Hepatocyte (in vitro differentiated cells): ENCODE measurements at regions not wholly inside any gene's neighbourhood (a gene's known extent, or its start where the extent isn't known, plus 50 kb on each side); places are given as distances from the start of the nearest gene placed in this dataset.

Source experiments
- DNase-seq: peaks from one replicate; pipeline ENCODE4 v3.0.0-alpha.2; 2016; ENCODE audit warnings: low spot score
- H2AFZ ChIP-seq: fragments of 200-600 bp; sonication (generic); 2 replicates; pipeline ENCODE4 v1.6.0; 2016; ENCODE audit warnings: antibody characterized with exemption, mild to moderate bottlenecking
- H3K27ac ChIP-seq: fragments of 200-600 bp; sonication (generic); 2 replicates; pipeline ENCODE4 v1.5.1; 2016; ENCODE audit warnings: mild to moderate bottlenecking
- H3K27me3 ChIP-seq: fragments of 200-600 bp; sonication (generic); 2 replicates; pipeline ENCODE4 v1.6.1; 2016
- H3K36me3 ChIP-seq: fragments of 200-600 bp; sonication (generic); replicated peaks from 2 replicates; pipeline ENCODE4 v1.5.1; 2016; ENCODE audit warnings: low read depth; ENCODE audit not compliant: insufficient read depth
- H3K4me1 ChIP-seq: fragments of 200-600 bp; sonication (generic); 2 replicates; pipeline ENCODE4 v1.5.1; 2016; ENCODE audit warnings: mild to moderate bottlenecking, moderate library complexity; ENCODE audit not compliant: insufficient read depth
- H3K4me2 ChIP-seq: fragments of 200-600 bp; sonication (generic); 2 replicates; pipeline ENCODE4 v1.6.0; 2016
- H3K4me3 ChIP-seq: fragments of 200-600 bp; sonication (generic); 2 replicates; pipeline ENCODE4 v1.5.1; 2016; ENCODE audit warnings: mild to moderate bottlenecking
- H3K79me2 ChIP-seq: fragments of 200-600 bp; sonication (generic); 2 replicates; pipeline ENCODE4 v1.6.0; 2017; ENCODE audit warnings: mild to moderate bottlenecking
- H3K9me2 ChIP-seq: fragments of 200-600 bp; sonication (generic); replicated peaks from 2 replicates; pipeline ENCODE4 v1.6.0; 2017; ENCODE audit warnings: mild to moderate bottlenecking; ENCODE audit not compliant: insufficient read depth
- H3K9me3 ChIP-seq: fragments of 200-600 bp; sonication (generic); 2 replicates; pipeline ENCODE4 v1.5.1; 2016; ENCODE audit warnings: low read depth, mild to moderate bottlenecking
- H4K20me1 ChIP-seq: fragments of 200-600 bp; sonication (generic); 2 replicates; pipeline ENCODE4 v1.6.0; 2016; ENCODE audit warnings: mild to moderate bottlenecking; ENCODE audit not compliant: insufficient read depth, poor library complexity, severe bottlenecking
- EZH2 ChIP-seq: fragments of 200-600 bp; sonication (generic); IDR thresholded peaks from 2 replicates; pipeline ENCODE4 v1.6.1; 2016; ENCODE audit warnings: antibody characterized with exemption, mild to moderate bottlenecking, borderline replicate concordance
- EZH2phosphoT487 ChIP-seq: fragments of 200-600 bp; sonication (generic); IDR thresholded peaks from one replicate; pipeline ENCODE4 v1.6.1; 2018; ENCODE audit warnings: antibody characterized with exemption, mild to moderate bottlenecking, low read depth, moderate library complexity; ENCODE audit not compliant: unreplicated experiment, severe bottlenecking
- WGBS: methylation state at CpG from one replicate; pipeline ENCODE4 v1.1.6; 2016; ENCODE audit warnings: low lambda C conversion rate; ENCODE audit errors: missing lambda C conversion rate; 5-methylcytosine and 5-hydroxymethylcytosine counted together
- TF ChIP-seq, protein P1 (sequence below): fragments of 200-600 bp; sonication (generic); IDR thresholded peaks from 2 replicates; pipeline ENCODE4 v1.5.1; 2016; ENCODE audit warnings: antibody characterized with exemption, mild to moderate bottlenecking; ENCODE audit not compliant: poor library complexity

GRCh38 chr1:168484083-168484482 is 59.7 kb downstream of the XCL2 start:
- H3K27me3 ChIP-seq: no peaks in the 10 kb centered on the region
- no peaks in the 10 kb centered on the region for H3K9me2 ChIP-seq
- no peaks in the 10 kb centered on the region for H3K36me3 ChIP-seq
- no peaks in the 10 kb centered on the region for H4K20me1 ChIP-seq
- H3K9me3 ChIP-seq: no peaks in the 10 kb centered on the region
- H3K79me2 ChIP-seq: no peaks in the 10 kb centered on the region
- no peak overlapping the region for H2AFZ ChIP-seq
- H3K4me2 ChIP-seq: no peak overlapping the region
- no peak for DNase-seq
- TF ChIP-seq EZH2: no peak
- TF ChIP-seq EZH2phosphoT487: no peak
- TF ChIP-seq, protein P1, sequence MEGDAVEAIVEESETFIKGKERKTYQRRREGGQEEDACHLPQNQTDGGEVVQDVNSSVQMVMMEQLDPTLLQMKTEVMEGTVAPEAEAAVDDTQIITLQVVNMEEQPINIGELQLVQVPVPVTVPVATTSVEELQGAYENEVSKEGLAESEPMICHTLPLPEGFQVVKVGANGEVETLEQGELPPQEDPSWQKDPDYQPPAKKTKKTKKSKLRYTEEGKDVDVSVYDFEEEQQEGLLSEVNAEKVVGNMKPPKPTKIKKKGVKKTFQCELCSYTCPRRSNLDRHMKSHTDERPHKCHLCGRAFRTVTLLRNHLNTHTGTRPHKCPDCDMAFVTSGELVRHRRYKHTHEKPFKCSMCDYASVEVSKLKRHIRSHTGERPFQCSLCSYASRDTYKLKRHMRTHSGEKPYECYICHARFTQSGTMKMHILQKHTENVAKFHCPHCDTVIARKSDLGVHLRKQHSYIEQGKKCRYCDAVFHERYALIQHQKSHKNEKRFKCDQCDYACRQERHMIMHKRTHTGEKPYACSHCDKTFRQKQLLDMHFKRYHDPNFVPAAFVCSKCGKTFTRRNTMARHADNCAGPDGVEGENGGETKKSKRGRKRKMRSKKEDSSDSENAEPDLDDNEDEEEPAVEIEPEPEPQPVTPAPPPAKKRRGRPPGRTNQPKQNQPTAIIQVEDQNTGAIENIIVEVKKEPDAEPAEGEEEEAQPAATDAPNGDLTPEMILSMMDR: no peak
- no peak overlapping the region for H3K4me3 ChIP-seq
- peak overlapping the region; percentile 42 for H3K27ac ChIP-seq
- peaks cover 13% of the 10 kb centered on the region for H3K4me1 ChIP-seq

GRCh38 chr1:168483539-168483938 is 60.3 kb downstream of the XCL2 start:
- DNase-seq: no peak
- TF ChIP-seq EZH2phosphoT487 (no peak), EZH2 (no peak)
- TF ChIP-seq, protein P1: no peak
- H3K4me2 ChIP-seq: no peak overlapping the region
- no peaks in the 10 kb centered on the region for H3K9me2 ChIP-seq
- H3K36me3 ChIP-seq: no peaks in the 10 kb centered on the region
- peak overlapping the region; percentile 56 for H3K27ac ChIP-seq
- H3K4me3 ChIP-seq: no peak overlapping the region
- H3K4me1 ChIP-seq: peaks cover 13% of the 10 kb centered on the region
- no peaks in the 10 kb centered on the region for H3K79me2 ChIP-seq
- H2AFZ ChIP-seq: no peak overlapping the region
- 32% methylated on average over 1 of the region's 1 CpG for WGBS
- H4K20me1 ChIP-seq: no peaks in the 10 kb centered on the region
- no peaks in the 10 kb centered on the region for H3K9me3 ChIP-seq
- H3K27me3 ChIP-seq: no peaks in the 10 kb centered on the region

- Histone ChIP-seq H3K9me2 (no peaks in the 10 kb centered on the region), H3K27me3 (no peaks in the 10 kb centered on the region), H3K79me2 (no peaks in the 10 kb centered on the region), H2AFZ (no peak overlapping the region), H3K4me1 (peaks cover 13% of the 10 kb centered on the region), H3K9me3 (no peaks in the 10 kb centered on the region), H3K4me2 (no peak overlapping the region), H3K4me3 (no peak overlapping the region), H3K36me3 (no peaks in the 10 kb centered on the region), H3K27ac (no peak overlapping the region), H4K20me1 (no peaks in the 10 kb centered on the region)
- TF ChIP-seq EZH2phosphoT487: no peak
- TF ChIP-seq, protein P1: no peak
- TF ChIP-seq EZH2: no peak
- no peak for DNase-seq
These were observed 61.7 kb downstream of the XCL2 start for GRCh38 chr1:168482106-168482505.

- no peaks in the 10 kb centered on the region for H3K27me3 ChIP-seq
- H3K9me2 ChIP-seq: no peaks in the 10 kb centered on the region
- no peak overlapping the region for H3K4me3 ChIP-seq
- TF ChIP-seq, protein P1: no peak
- TF ChIP-seq EZH2phosphoT487 (no peak), EZH2 (no peak)
- no peak overlapping the region for H2AFZ ChIP-seq
- H4K20me1 ChIP-seq: no peaks in the 10 kb centered on the region
- H3K79me2 ChIP-seq: no peaks in the 10 kb centered on the region
- no peaks in the 10 kb centered on the region for H3K36me3 ChIP-seq
- no peaks in the 10 kb centered on the region for H3K9me3 ChIP-seq
- no peak overlapping the region for H3K4me2 ChIP-seq
- no peak overlapping the region for H3K27ac ChIP-seq
- WGBS: 56% methylated on average over 4 of the region's 4 CpGs
- H3K4me1 ChIP-seq: peaks cover 13% of the 10 kb centered on the region
- DNase-seq: no peak
These were observed 62.2 kb downstream of the XCL2 start for GRCh38 chr1:168481586-168481985.
